ENCODE measurements at regions not wholly inside any gene's neighbourhood (a gene's known extent, or its start where the extent isn't known, plus 50 kb on each side); places are given as distances from the start of the nearest gene placed in this dataset.

- Mint-ChIP-seq H3K36me3 (ENCODE audit: unreplicated experiment) (no peaks in the 10 kb centered on the region), H3K4me3 (ENCODE audit: unreplicated experiment) (no peak overlapping the region), H3K27ac (ENCODE audit: unreplicated experiment) (no peak overlapping the region), H3K27me3 (ENCODE audit: unreplicated experiment) (no peaks in the 10 kb centered on the region), H3K9me3 (ENCODE audit: unreplicated experiment) (no peaks in the 10 kb centered on the region), H3K4me1 (ENCODE audit: unreplicated experiment) (peaks cover 18% of the 10 kb centered on the region)
- no peak for DNase-seq (ENCODE audit: extremely low spot score, unreplicated experiment)
- TF ChIP-seq CTCF (IDR thresholded peaks at IDR 0.05) = no peak
These were observed 186.9 kb upstream of the TUT7 start for GRCh38 chr9:86541014-86541570.

- TF ChIP-seq CTCF (IDR thresholded peaks at IDR 0.05) = no peak
- Mint-ChIP-seq H3K36me3 (ENCODE audit: unreplicated experiment) (no peaks in the 10 kb centered on the region), H3K27ac (ENCODE audit: unreplicated experiment) (peak overlapping the region; percentile 75), H3K4me3 (ENCODE audit: unreplicated experiment) (no peak overlapping the region), H3K27me3 (ENCODE audit: unreplicated experiment) (no peaks in the 10 kb centered on the region), H3K9me3 (ENCODE audit: unreplicated experiment) (no peaks in the 10 kb centered on the region), H3K4me1 (ENCODE audit: unreplicated experiment) (peaks cover 37% of the 10 kb centered on the region)
- no peak for DNase-seq (ENCODE audit: extremely low spot score, unreplicated experiment)
These were observed 181.3 kb upstream of the TUT7 start for GRCh38 chr9:86535406-86535915.

GRCh38 chr9:86534572-86535258 lies 180.5 kb upstream of the TUT7 start:
- peaks cover 38% of the 10 kb centered on the region for H3K4me1 Mint-ChIP-seq (ENCODE audit: unreplicated experiment)
- no peaks in the 10 kb centered on the region for H3K36me3 Mint-ChIP-seq (ENCODE audit: unreplicated experiment)
- H3K9me3 Mint-ChIP-seq (ENCODE audit: unreplicated experiment) = no peaks in the 10 kb centered on the region
- no peaks in the 10 kb centered on the region for H3K27me3 Mint-ChIP-seq (ENCODE audit: unreplicated experiment)
- TF ChIP-seq CTCF (IDR thresholded peaks at IDR 0.05) = no peak
- no peak overlapping the region for H3K4me3 Mint-ChIP-seq (ENCODE audit: unreplicated experiment)
- peak overlapping the region; percentile 75 for H3K27ac Mint-ChIP-seq (ENCODE audit: unreplicated experiment)
- no peak for DNase-seq (ENCODE audit: extremely low spot score, unreplicated experiment)

- H3K27me3 Mint-ChIP-seq (ENCODE audit: unreplicated experiment) = no peaks in the 10 kb centered on the region
- H3K27ac Mint-ChIP-seq (ENCODE audit: unreplicated experiment) = no peak overlapping the region
- H3K36me3 Mint-ChIP-seq (ENCODE audit: unreplicated experiment) = no peaks in the 10 kb centered on the region
- TF ChIP-seq CTCF (IDR thresholded peaks at IDR 0.05) = no peak
- H3K9me3 Mint-ChIP-seq (ENCODE audit: unreplicated experiment) = no peaks in the 10 kb centered on the region
- DNase-seq (ENCODE audit: extremely low spot score, unreplicated experiment) = no peak
- no peak overlapping the region for H3K4me3 Mint-ChIP-seq (ENCODE audit: unreplicated experiment)
- H3K4me1 Mint-ChIP-seq (ENCODE audit: unreplicated experiment) = peaks cover 34% of the 10 kb centered on the region
These were observed 177.9 kb upstream of the TUT7 start for GRCh38 chr9:86531971-86532640.

Data from osteocyte (in vitro differentiated cells).